Islet precursor cell (in vitro differentiated cells): ENCODE measurements at regions not wholly inside any gene's neighbourhood (a gene's known extent, or its start where the extent isn't known, plus 50 kb on each side); places are given as distances from the start of the nearest gene placed in this dataset.
A peak's percentile ranks its signal among the peaks of the same experiment; 100 is the strongest.

Experiments
- DNase-seq: peaks from one replicate; pipeline ENCODE4 v3.0.0-alpha.2; 2018

- no peak for DNase-seq
Observed at GRCh38 chr2:78634425-78634824, 391.1 kb upstream of the REG3G start.

- no peak for DNase-seq
Observed at GRCh38 chr2:78644854-78645253, 380.6 kb upstream of the REG3G start.

- DNase-seq, result no peak
Observed at GRCh38 chr2:78646533-78647364, 378.8 kb upstream of the REG3G start.

GRCh38 chr2:78648558-78648957 lies 376.9 kb upstream of the REG3G start:
- no peak for DNase-seq

GRCh38 chr2:78654941-78655340 lies 370.6 kb upstream of the REG3G start:
- no peak for DNase-seq

GRCh38 chr2:78676921-78677696 lies 348.4 kb upstream of the REG3G start:
- DNase-seq, result no peak

GRCh38 chr2:78677774-78678173 lies 347.7 kb upstream of the REG3G start:
- no peak for DNase-seq

- DNase-seq, result no peak
Observed at GRCh38 chr2:78681386-78681785, 344.1 kb upstream of the REG3G start.

GRCh38 chr2:78682781-78683180 lies 342.7 kb upstream of the REG3G start:
- peak; percentile 64 for DNase-seq

- no peak for DNase-seq
Observed at GRCh38 chr2:78686625-78687153, 338.8 kb upstream of the REG3G start.

GRCh38 chr2:78699696-78700095 lies 325.8 kb upstream of the REG3G start:
- DNase-seq, result no peak

GRCh38 chr2:78701546-78701945 lies 324.0 kb upstream of the REG3G start:
- DNase-seq, result no peak

GRCh38 chr2:78707776-78708386 lies 317.6 kb upstream of the REG3G start:
- DNase-seq, result no peak

- DNase-seq, result no peak
Observed at GRCh38 chr2:78710632-78711375, 314.7 kb upstream of the REG3G start.

GRCh38 chr2:78715293-78715692 lies 310.2 kb upstream of the REG3G start:
- no peak for DNase-seq

GRCh38 chr2:78718024-78718423 lies 307.5 kb upstream of the REG3G start:
- no peak for DNase-seq

- DNase-seq, result no peak
Observed at GRCh38 chr2:78718473-78718872, 307.0 kb upstream of the REG3G start.

GRCh38 chr2:78721355-78722033 lies 304.0 kb upstream of the REG3G start:
- DNase-seq, result no peak

- DNase-seq, result no peak
Observed at GRCh38 chr2:78734221-78734620, 291.3 kb upstream of the REG3G start.

- DNase-seq, result no peak
Observed at GRCh38 chr2:78739282-78739681, 286.2 kb upstream of the REG3G start.

GRCh38 chr2:78749638-78750037 lies 275.9 kb upstream of the REG3G start:
- DNase-seq, result no peak

GRCh38 chr2:78750219-78750618 lies 275.3 kb upstream of the REG3G start:
- no peak for DNase-seq
